ENCODE measurements at regions not wholly inside any gene's neighbourhood (a gene's known extent, or its start where the extent isn't known, plus 50 kb on each side); places are given as distances from the start of the nearest gene placed in this dataset.

DNA sequence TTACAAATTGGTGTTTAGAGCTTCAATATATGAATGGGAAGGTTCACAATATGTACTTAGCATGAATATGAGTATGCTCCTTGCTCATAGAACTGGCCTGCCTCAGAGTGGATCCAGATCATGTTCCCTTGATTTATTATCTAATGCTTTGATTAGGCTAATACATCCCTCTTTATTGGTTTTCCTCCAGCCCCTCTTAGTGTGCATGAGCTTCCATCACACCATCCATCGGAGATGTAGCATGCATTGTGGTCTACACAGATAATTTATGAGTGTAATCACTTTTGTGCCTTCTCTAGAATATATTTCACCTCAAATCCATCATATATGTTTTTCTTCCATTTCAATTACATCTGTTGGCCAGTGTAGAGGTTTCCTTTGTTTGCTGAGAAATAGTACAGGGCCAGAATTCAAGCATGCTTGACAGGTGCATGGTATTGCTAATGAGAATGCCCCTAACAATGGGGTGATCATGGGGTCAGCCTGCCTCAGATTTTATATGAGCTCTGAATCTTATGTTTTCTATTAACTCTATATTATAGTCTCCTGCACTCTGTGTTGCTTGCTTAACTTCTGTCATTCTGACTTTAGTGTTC, 786.4 kb upstream of the ARPP21 start:
- intact Hi-C loops (cut with DNase I; ENCODE audit: low total_unique reads): no loop called here
- DNase-seq: no peak
- Histone ChIP-seq H3K27me3 (no peaks in the 10 kb centered on the region), H3K27ac (no peak overlapping the region), H3K9me3 (no peaks in the 10 kb centered on the region), H3K36me3 (ENCODE audit: low read depth, missing control alignments) (no peaks in the 10 kb centered on the region), H3K4me3 (no peak overlapping the region), H3K4me1 (no peaks in the 10 kb centered on the region)
- 85 to 93% methylated on average over 1 of the region's 1 CpG for WGBS, 2 donors
- TF ChIP-seq POLR2A (IDR thresholded peaks at IDR 0.05): no peak
- TF ChIP-seq, protein P1, sequence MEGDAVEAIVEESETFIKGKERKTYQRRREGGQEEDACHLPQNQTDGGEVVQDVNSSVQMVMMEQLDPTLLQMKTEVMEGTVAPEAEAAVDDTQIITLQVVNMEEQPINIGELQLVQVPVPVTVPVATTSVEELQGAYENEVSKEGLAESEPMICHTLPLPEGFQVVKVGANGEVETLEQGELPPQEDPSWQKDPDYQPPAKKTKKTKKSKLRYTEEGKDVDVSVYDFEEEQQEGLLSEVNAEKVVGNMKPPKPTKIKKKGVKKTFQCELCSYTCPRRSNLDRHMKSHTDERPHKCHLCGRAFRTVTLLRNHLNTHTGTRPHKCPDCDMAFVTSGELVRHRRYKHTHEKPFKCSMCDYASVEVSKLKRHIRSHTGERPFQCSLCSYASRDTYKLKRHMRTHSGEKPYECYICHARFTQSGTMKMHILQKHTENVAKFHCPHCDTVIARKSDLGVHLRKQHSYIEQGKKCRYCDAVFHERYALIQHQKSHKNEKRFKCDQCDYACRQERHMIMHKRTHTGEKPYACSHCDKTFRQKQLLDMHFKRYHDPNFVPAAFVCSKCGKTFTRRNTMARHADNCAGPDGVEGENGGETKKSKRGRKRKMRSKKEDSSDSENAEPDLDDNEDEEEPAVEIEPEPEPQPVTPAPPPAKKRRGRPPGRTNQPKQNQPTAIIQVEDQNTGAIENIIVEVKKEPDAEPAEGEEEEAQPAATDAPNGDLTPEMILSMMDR (IDR thresholded peaks at IDR 0.05): no peak

DNA sequence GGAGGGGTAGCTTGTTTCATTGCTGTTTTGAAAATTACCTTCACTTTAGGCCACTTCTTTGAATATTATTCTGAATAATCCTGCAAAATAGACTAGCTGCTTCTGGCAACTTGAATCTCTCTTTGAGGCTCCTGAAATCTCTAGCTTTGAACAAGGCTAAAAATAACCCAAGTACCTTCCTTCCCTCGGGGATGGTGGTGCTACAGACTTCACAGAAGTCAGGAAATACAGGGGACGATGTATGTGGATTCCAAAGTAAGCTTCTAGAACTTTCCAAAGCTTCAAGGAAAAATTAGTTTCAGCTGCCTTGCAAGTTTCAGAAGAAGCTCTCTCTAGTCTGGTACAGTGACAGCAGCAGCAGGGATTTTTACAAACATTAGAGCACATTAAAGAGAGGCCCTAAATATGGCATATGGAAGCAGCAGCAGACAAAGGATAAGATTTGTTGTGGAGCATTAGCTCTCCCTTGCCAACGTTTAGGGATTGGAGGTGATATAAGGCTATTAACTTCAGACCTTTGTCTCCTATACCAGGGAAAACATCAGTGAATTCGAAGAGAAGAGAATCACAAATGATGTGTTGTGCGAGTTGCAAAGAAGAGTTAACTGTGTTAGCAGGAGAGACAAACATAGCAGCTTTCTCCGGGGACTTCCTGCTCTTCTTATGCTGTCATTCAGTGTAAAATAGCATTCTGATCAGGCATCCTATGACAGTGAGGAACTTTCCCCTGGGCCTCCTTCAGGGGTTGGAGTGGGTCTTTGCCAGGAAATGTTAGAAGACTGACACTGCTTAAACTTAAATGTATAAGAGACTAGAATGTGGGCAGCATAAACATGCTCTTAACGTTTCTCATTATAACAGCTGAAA, 783.0 kb upstream of the ARPP21 start:
- WGBS, 2 donors: 36 to 46% methylated on average over 7 of the region's 7 CpGs
- DNase-seq: no peak
- Histone ChIP-seq H3K4me1 (no peaks in the 10 kb centered on the region), H3K36me3 (ENCODE audit: low read depth, missing control alignments) (no peaks in the 10 kb centered on the region), H3K27ac (no peak overlapping the region), H3K4me3 (no peak overlapping the region), H3K27me3 (no peaks in the 10 kb centered on the region), H3K9me3 (no peaks in the 10 kb centered on the region)
- no peak for TF ChIP-seq POLR2A (IDR thresholded peaks at IDR 0.05)
- intact Hi-C loops (cut with DNase I; ENCODE audit: low total_unique reads): no loop called here

DNA sequence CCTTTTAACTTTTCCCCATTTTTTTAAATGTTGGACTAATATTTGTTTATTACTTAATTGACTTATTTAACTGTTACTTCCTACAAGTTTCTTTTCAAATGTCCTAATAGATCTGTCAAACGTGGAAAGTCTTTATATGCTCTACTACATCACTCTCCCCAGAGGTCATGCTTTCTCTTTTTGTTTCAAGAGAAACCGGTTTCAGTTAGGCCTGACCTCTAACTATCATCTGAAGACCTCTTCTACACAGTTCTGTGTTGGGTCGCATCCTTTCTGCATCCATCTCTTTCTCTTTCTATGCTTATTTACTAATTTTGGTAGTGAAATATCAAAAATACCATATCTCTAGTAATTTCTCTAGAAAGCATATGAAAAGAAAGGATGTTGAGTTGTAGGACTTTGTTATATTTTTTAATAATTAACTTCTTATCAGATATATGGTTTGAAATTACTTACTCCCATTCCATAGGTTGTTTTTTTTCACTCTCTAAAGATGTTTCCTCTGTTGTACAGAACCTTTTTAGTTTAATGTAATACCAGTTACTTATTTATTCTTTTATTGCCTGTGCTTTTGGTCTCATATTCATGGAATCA, 781.2 kb upstream of the ARPP21 start:
- no peak for DNase-seq
- intact Hi-C loops (cut with DNase I; ENCODE audit: low total_unique reads): no loop called here
- Histone ChIP-seq H3K9me3 (no peaks in the 10 kb centered on the region), H3K4me1 (no peaks in the 10 kb centered on the region), H3K27ac (no peak overlapping the region), H3K27me3 (no peaks in the 10 kb centered on the region), H3K4me3 (no peak overlapping the region), H3K36me3 (ENCODE audit: low read depth, missing control alignments) (no peaks in the 10 kb centered on the region)
- no peak for TF ChIP-seq POLR2A (IDR thresholded peaks at IDR 0.05)
- TF ChIP-seq, protein P1 (IDR thresholded peaks at IDR 0.05): no peak
- 87 to 88% methylated on average over 3 of the region's 3 CpGs for WGBS, 2 donors

DNA sequence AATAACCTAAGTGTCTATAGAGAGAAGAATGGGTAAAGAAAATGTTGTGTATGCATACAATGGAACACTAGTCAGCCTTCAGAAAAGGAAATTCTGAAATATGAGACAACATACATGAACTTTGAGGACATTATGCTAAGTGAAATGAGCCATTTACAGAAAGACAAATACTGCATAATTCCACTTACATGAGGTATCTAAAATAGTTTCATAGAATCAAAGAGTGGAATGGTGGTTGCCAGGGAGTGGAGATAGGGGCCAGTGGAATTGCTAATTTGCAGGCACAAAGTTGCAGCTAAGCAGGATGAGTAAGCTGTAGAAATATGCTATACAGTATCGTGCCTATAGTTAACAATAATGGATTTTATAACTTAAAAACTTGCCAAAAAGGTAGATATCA, 779.6 kb upstream of the ARPP21 start:
- no peak for DNase-seq
- no peaks in the 10 kb centered on the region for H3K9me3 ChIP-seq
- TF ChIP-seq, protein P1 (IDR thresholded peaks at IDR 0.05): no peak
- no peak for TF ChIP-seq POLR2A (IDR thresholded peaks at IDR 0.05)
- intact Hi-C loops (cut with DNase I; ENCODE audit: low total_unique reads): no loop called here
- H3K27me3 ChIP-seq: no peaks in the 10 kb centered on the region
- no peaks in the 10 kb centered on the region for H3K36me3 ChIP-seq (ENCODE audit: low read depth, missing control alignments)
- no peak overlapping the region for H3K27ac ChIP-seq
- H3K4me1 ChIP-seq: no peaks in the 10 kb centered on the region
- WGBS, 2 donors: 78 to 94% methylated on average over 1 of the region's 1 CpG
- H3K4me3 ChIP-seq: no peak overlapping the region

DNA sequence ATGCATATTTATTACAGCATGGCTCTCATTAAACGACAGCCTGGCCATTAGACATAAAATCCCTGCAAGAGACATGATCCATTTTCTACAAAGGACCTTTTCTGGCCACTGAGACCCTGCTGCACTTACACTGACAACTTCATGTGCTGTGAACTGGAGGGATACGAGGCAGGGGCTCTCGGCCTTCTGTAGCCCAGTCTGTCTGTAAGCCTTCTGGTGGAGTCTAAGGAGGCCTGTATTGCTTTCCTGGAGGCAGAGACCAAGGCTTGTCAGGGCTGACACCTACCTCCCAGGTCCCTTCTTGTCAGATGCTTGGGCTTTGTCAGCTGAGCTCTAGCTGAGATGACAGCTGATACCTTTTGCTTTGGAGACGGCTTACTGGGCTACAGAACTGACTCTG, 776.9 kb upstream of the ARPP21 start:
- H3K4me1 ChIP-seq: no peaks in the 10 kb centered on the region
- 79 to 88% methylated on average over 4 of the region's 4 CpGs for WGBS, 2 donors
- H3K4me3 ChIP-seq: no peak overlapping the region
- H3K27ac ChIP-seq: no peak overlapping the region
- H3K27me3 ChIP-seq: no peaks in the 10 kb centered on the region
- intact Hi-C loops (cut with DNase I; ENCODE audit: low total_unique reads): no loop called here
- TF ChIP-seq, protein P1 (IDR thresholded peaks at IDR 0.05): no peak
- no peak for TF ChIP-seq POLR2A (IDR thresholded peaks at IDR 0.05)
- no peak for DNase-seq
- no peaks in the 10 kb centered on the region for H3K36me3 ChIP-seq (ENCODE audit: low read depth, missing control alignments)
- no peaks in the 10 kb centered on the region for H3K9me3 ChIP-seq
